ENCODE measurements at regions not wholly inside any gene's neighbourhood (a gene's known extent, or its start where the extent isn't known, plus 50 kb on each side); places are given as distances from the start of the nearest gene placed in this dataset.

GRCh38 chr20:52777171-52777570, 195.0 kb upstream of the TSHZ2 start:
- H3K4me3 ChIP-seq (ENCODE audit: low read depth in 1 of 3, low read length in 3 of 3): no peak overlapping the region
- no peaks in the 10 kb centered on the region for H3K36me3 ChIP-seq (ENCODE audit: control insufficient read depth in 3 of 3, insufficient read depth in 2 of 3, low read depth in 1 of 3, low read length in 3 of 3)
- no peaks in the 10 kb centered on the region for H3K9me3 ChIP-seq (ENCODE audit: control insufficient read depth in 2 of 2, insufficient read depth in 1 of 2, low read depth in 1 of 2, low read length in 1 of 2)
- no peak for DNase-seq
- FAIRE-seq: no peak
- 80 to 91% (median 84%) methylated on average over 4 of the region's 4 CpGs for WGBS, 3 donors
- no peak overlapping the region for H3K27ac ChIP-seq (ENCODE audit: low read depth in 1 of 3, low read length in 2 of 3)
- no peaks in the 10 kb centered on the region for H3K27me3 ChIP-seq (ENCODE audit: control insufficient read depth in 3 of 3, insufficient read depth in 3 of 3, low read length in 3 of 3)
- no peaks in the 10 kb centered on the region for H3K4me1 ChIP-seq (ENCODE audit: control insufficient read depth in 3 of 3, insufficient read depth in 2 of 3, low read depth in 1 of 3, low read length in 2 of 3)

GRCh38 chr20:52775786-52776185, 196.4 kb upstream of the TSHZ2 start:
- Histone ChIP-seq H3K27me3 (ENCODE audit: control insufficient read depth in 3 of 3, insufficient read depth in 3 of 3, low read length in 3 of 3) (no peaks in the 10 kb centered on the region), H3K36me3 (ENCODE audit: control insufficient read depth in 3 of 3, insufficient read depth in 2 of 3, low read depth in 1 of 3, low read length in 3 of 3) (no peaks in the 10 kb centered on the region), H3K9me3 (ENCODE audit: control insufficient read depth in 2 of 2, insufficient read depth in 1 of 2, low read depth in 1 of 2, low read length in 1 of 2) (no peaks in the 10 kb centered on the region), H3K4me3 (ENCODE audit: low read depth in 1 of 3, low read length in 3 of 3) (no peak overlapping the region), H3K27ac (ENCODE audit: low read depth in 1 of 3, low read length in 2 of 3) (no peak overlapping the region), H3K4me1 (ENCODE audit: control insufficient read depth in 3 of 3, insufficient read depth in 2 of 3, low read depth in 1 of 3, low read length in 2 of 3) (no peaks in the 10 kb centered on the region)
- no peak for DNase-seq
- 91 to 95% (median 92%) methylated on average over 2 of the region's 2 CpGs for WGBS, 3 donors
- FAIRE-seq: no peak

GRCh38 chr20:52768694-52769093, 203.5 kb upstream of the TSHZ2 start:
- WGBS, 3 donors: 51 to 59% (median 51%) methylated on average over 6 of the region's 6 CpGs

GRCh38 chr20:52766645-52767435, 205.3 kb upstream of the TSHZ2 start:
- Histone ChIP-seq H3K27me3 (ENCODE audit: control insufficient read depth in 3 of 3, insufficient read depth in 3 of 3, low read length in 3 of 3) (no peaks in the 10 kb centered on the region), H3K4me3 (ENCODE audit: low read depth in 1 of 3, low read length in 3 of 3) (no peak overlapping the region), H3K4me1 (ENCODE audit: control insufficient read depth in 3 of 3, insufficient read depth in 2 of 3, low read depth in 1 of 3, low read length in 2 of 3) (no peaks in the 10 kb centered on the region), H3K9me3 (ENCODE audit: control insufficient read depth in 2 of 2, insufficient read depth in 1 of 2, low read depth in 1 of 2, low read length in 1 of 2) (no peaks in the 10 kb centered on the region), H3K36me3 (ENCODE audit: control insufficient read depth in 3 of 3, insufficient read depth in 2 of 3, low read depth in 1 of 3, low read length in 3 of 3) (no peaks in the 10 kb centered on the region), H3K27ac (ENCODE audit: low read depth in 1 of 3, low read length in 2 of 3) (no peak overlapping the region)
- FAIRE-seq: no peak
- 70 to 81% (median 75%) methylated on average over 7 of the region's 7 CpGs for WGBS, 3 donors
- DNase-seq: no peak

More at GRCh38 chr20:52768694-52769093, 203.5 kb upstream of the TSHZ2 start:
- no peak overlapping the region for H3K4me3 ChIP-seq (ENCODE audit: low read depth in 1 of 3, low read length in 3 of 3)
- H3K27me3 ChIP-seq (ENCODE audit: control insufficient read depth in 3 of 3, insufficient read depth in 3 of 3, low read length in 3 of 3): no peaks in the 10 kb centered on the region
- FAIRE-seq: no peak
- no peaks in the 10 kb centered on the region for H3K4me1 ChIP-seq (ENCODE audit: control insufficient read depth in 3 of 3, insufficient read depth in 2 of 3, low read depth in 1 of 3, low read length in 2 of 3)
- DNase-seq: no peak
- H3K27ac ChIP-seq (ENCODE audit: low read depth in 1 of 3, low read length in 2 of 3): no peak overlapping the region
- no peaks in the 10 kb centered on the region for H3K36me3 ChIP-seq (ENCODE audit: control insufficient read depth in 3 of 3, insufficient read depth in 2 of 3, low read depth in 1 of 3, low read length in 3 of 3)
- H3K9me3 ChIP-seq (ENCODE audit: control insufficient read depth in 2 of 2, insufficient read depth in 1 of 2, low read depth in 1 of 2, low read length in 1 of 2): no peaks in the 10 kb centered on the region

GRCh38 chr20:52763321-52763853, 208.8 kb upstream of the TSHZ2 start:
- Histone ChIP-seq H3K27ac (ENCODE audit: low read depth in 1 of 3, low read length in 2 of 3) (no peak overlapping the region), H3K4me3 (ENCODE audit: low read depth in 1 of 3, low read length in 3 of 3) (no peak overlapping the region), H3K27me3 (ENCODE audit: control insufficient read depth in 3 of 3, insufficient read depth in 3 of 3, low read length in 3 of 3) (no peaks in the 10 kb centered on the region), H3K9me3 (ENCODE audit: control insufficient read depth in 2 of 2, insufficient read depth in 1 of 2, low read depth in 1 of 2, low read length in 1 of 2) (no peaks in the 10 kb centered on the region), H3K4me1 (ENCODE audit: control insufficient read depth in 3 of 3, insufficient read depth in 2 of 3, low read depth in 1 of 3, low read length in 2 of 3) (no peaks in the 10 kb centered on the region), H3K36me3 (ENCODE audit: control insufficient read depth in 3 of 3, insufficient read depth in 2 of 3, low read depth in 1 of 3, low read length in 3 of 3) (no peaks in the 10 kb centered on the region)
- 76 to 82% (median 76%) methylated on average over 9 of the region's 9 CpGs for WGBS, 3 donors
- DNase-seq (no peak), FAIRE-seq (no peak)

- Histone ChIP-seq H3K9me3 (ENCODE audit: control insufficient read depth in 2 of 2, insufficient read depth in 1 of 2, low read depth in 1 of 2, low read length in 1 of 2) (no peaks in the 10 kb centered on the region), H3K36me3 (ENCODE audit: control insufficient read depth in 3 of 3, insufficient read depth in 2 of 3, low read depth in 1 of 3, low read length in 3 of 3) (no peaks in the 10 kb centered on the region), H3K27me3 (ENCODE audit: control insufficient read depth in 3 of 3, insufficient read depth in 3 of 3, low read length in 3 of 3) (no peaks in the 10 kb centered on the region), H3K4me1 (ENCODE audit: control insufficient read depth in 3 of 3, insufficient read depth in 2 of 3, low read depth in 1 of 3, low read length in 2 of 3) (no peaks in the 10 kb centered on the region), H3K27ac (ENCODE audit: low read depth in 1 of 3, low read length in 2 of 3) (no peak overlapping the region), H3K4me3 (ENCODE audit: low read depth in 1 of 3, low read length in 3 of 3) (no peak overlapping the region)
- DNase-seq (no peak), FAIRE-seq (no peak)
- 3 to 23% (median 9%) methylated on average over 1 of the region's 1 CpG for WGBS, 3 donors
These were observed 210.3 kb upstream of the TSHZ2 start for GRCh38 chr20:52761867-52762266.

GRCh38 chr20:52760791-52761190, 211.4 kb upstream of the TSHZ2 start:
- no peak for FAIRE-seq
- DNase-seq: no peak
- Histone ChIP-seq H3K9me3 (ENCODE audit: control insufficient read depth in 2 of 2, insufficient read depth in 1 of 2, low read depth in 1 of 2, low read length in 1 of 2) (no peaks in the 10 kb centered on the region), H3K4me1 (ENCODE audit: control insufficient read depth in 3 of 3, insufficient read depth in 2 of 3, low read depth in 1 of 3, low read length in 2 of 3) (no peaks in the 10 kb centered on the region), H3K27ac (ENCODE audit: low read depth in 1 of 3, low read length in 2 of 3) (no peak overlapping the region), H3K36me3 (ENCODE audit: control insufficient read depth in 3 of 3, insufficient read depth in 2 of 3, low read depth in 1 of 3, low read length in 3 of 3) (no peaks in the 10 kb centered on the region), H3K4me3 (ENCODE audit: low read depth in 1 of 3, low read length in 3 of 3) (no peak overlapping the region), H3K27me3 (ENCODE audit: control insufficient read depth in 3 of 3, insufficient read depth in 3 of 3, low read length in 3 of 3) (no peaks in the 10 kb centered on the region)
- WGBS, 3 donors: 75 to 85% (median 85%) methylated on average over 3 of the region's 3 CpGs

GRCh38 chr20:52757411-52757810, 214.7 kb upstream of the TSHZ2 start:
- DNase-seq (no peak), FAIRE-seq (no peak)
- 59 to 67% (median 64%) methylated on average over 3 of the region's 3 CpGs for WGBS, 3 donors
- Histone ChIP-seq H3K4me3 (ENCODE audit: low read depth in 1 of 3, low read length in 3 of 3) (no peak overlapping the region), H3K27me3 (ENCODE audit: control insufficient read depth in 3 of 3, insufficient read depth in 3 of 3, low read length in 3 of 3) (no peaks in the 10 kb centered on the region), H3K9me3 (ENCODE audit: control insufficient read depth in 2 of 2, insufficient read depth in 1 of 2, low read depth in 1 of 2, low read length in 1 of 2) (no peaks in the 10 kb centered on the region), H3K4me1 (ENCODE audit: control insufficient read depth in 3 of 3, insufficient read depth in 2 of 3, low read depth in 1 of 3, low read length in 2 of 3) (no peaks in the 10 kb centered on the region), H3K27ac (ENCODE audit: low read depth in 1 of 3, low read length in 2 of 3) (no peak overlapping the region), H3K36me3 (ENCODE audit: control insufficient read depth in 3 of 3, insufficient read depth in 2 of 3, low read depth in 1 of 3, low read length in 3 of 3) (no peaks in the 10 kb centered on the region)

- 6 to 45% (median 18%) methylated on average over 1 of the region's 1 CpG for WGBS, 3 donors
- no peak for FAIRE-seq
These were observed 216.4 kb upstream of the TSHZ2 start for GRCh38 chr20:52755744-52756143.

More at GRCh38 chr20:52755744-52756143, 216.4 kb upstream of the TSHZ2 start:
- no peak overlapping the region for H3K27ac ChIP-seq (ENCODE audit: low read depth in 1 of 3, low read length in 2 of 3)
- H3K9me3 ChIP-seq (ENCODE audit: control insufficient read depth in 2 of 2, insufficient read depth in 1 of 2, low read depth in 1 of 2, low read length in 1 of 2): no peaks in the 10 kb centered on the region
- no peak overlapping the region for H3K4me3 ChIP-seq (ENCODE audit: low read depth in 1 of 3, low read length in 3 of 3)
- H3K36me3 ChIP-seq (ENCODE audit: control insufficient read depth in 3 of 3, insufficient read depth in 2 of 3, low read depth in 1 of 3, low read length in 3 of 3): no peaks in the 10 kb centered on the region
- H3K27me3 ChIP-seq (ENCODE audit: control insufficient read depth in 3 of 3, insufficient read depth in 3 of 3, low read length in 3 of 3): no peaks in the 10 kb centered on the region
- H3K4me1 ChIP-seq (ENCODE audit: control insufficient read depth in 3 of 3, insufficient read depth in 2 of 3, low read depth in 1 of 3, low read length in 2 of 3): no peaks in the 10 kb centered on the region
- DNase-seq: no peak
